ENCODE measurements at regions not wholly inside any gene's neighbourhood (a gene's known extent, or its start where the extent isn't known, plus 50 kb on each side); places are given as distances from the start of the nearest gene placed in this dataset.

DNA sequence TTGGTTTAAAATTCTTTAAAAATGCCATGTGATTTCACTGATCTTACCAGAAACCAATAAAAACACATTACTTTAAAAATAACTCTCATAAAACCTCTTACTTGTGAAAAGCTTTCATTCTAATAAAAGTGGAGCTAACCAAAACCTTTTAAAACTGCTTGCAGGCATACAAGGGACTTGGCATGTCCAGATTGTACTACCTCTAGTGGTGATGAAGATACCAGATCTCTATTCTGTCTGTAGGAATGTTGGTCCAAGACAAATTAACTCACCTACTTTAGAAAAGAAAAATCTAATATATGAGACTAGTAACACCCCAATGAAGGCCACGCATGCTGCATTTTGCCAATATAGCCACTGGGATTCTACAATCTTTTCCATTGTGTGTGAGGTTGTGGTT, 151.0 kb upstream of the SALL1 start:
- TF ChIP-seq, protein P1, sequence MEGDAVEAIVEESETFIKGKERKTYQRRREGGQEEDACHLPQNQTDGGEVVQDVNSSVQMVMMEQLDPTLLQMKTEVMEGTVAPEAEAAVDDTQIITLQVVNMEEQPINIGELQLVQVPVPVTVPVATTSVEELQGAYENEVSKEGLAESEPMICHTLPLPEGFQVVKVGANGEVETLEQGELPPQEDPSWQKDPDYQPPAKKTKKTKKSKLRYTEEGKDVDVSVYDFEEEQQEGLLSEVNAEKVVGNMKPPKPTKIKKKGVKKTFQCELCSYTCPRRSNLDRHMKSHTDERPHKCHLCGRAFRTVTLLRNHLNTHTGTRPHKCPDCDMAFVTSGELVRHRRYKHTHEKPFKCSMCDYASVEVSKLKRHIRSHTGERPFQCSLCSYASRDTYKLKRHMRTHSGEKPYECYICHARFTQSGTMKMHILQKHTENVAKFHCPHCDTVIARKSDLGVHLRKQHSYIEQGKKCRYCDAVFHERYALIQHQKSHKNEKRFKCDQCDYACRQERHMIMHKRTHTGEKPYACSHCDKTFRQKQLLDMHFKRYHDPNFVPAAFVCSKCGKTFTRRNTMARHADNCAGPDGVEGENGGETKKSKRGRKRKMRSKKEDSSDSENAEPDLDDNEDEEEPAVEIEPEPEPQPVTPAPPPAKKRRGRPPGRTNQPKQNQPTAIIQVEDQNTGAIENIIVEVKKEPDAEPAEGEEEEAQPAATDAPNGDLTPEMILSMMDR (IDR thresholded peaks at IDR 0.05; ENCODE audit: insufficient read depth, low read length) = no peak
- no peak for DNase-seq (ENCODE audit: low read depth)
- no peak overlapping the region for H3K4me3 ChIP-seq (ENCODE audit: low read depth, low read length)

DNA sequence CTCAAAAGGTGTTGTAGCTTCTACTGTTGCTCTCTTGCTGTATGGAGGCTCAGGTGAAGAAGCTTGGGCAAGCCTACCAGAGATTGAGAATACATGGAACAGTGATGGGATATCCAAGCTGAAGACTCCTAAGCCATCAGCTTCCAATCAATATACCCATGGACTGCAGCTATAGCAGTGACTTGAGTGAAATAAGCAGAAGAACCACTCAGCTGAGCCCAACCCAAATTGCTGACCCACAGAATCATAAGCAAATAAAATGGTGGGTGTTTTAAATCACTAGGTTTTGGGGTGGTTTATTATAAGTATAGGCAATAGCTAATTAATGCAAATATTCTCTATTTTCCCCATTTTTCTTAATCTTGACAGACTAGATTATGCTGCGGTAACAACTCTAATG, 147.7 kb upstream of the SALL1 start:
- TF ChIP-seq, protein P1 (IDR thresholded peaks at IDR 0.05; ENCODE audit: insufficient read depth, low read length) = no peak
- DNase-seq (ENCODE audit: low read depth) = no peak
- no peak overlapping the region for H3K4me3 ChIP-seq (ENCODE audit: low read depth, low read length)

DNA sequence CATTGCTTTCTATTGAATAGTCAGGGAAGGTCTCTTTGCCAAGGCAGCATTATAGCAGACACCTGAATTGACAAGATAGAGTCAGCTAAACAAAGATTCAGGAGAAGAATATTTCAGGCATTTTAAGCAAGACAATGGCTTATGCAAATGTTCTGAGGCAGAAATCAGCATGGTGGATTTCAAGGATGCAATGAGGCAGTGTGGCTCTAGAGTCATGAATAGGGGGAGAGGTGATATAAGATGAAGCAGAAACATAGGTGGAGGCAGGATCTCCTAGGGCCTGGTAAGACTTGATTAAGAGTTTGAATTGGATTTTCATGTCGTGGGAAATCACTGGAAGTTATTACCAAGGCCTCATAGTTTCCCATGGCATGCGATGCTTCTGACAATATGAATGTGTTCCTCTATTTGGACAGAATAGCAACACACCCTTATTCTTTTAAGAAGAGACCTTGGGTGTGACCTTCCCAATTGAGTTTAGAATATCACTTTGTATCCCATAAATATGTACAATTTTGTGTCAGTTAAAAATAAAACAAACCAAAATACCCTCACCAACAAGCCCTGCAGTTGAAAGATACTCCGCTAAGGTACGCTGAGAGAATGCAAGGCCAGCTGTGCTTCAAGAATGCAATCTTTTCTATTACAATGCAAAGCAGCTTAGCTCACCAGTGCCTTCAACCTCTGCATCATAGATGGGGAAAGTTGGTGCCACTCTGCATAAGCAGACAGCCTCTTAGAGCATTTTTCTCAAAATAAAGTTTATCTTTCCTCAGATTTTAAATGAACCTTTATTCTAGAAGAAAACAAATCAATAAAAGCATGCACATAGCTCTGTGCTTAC, 139.6 kb upstream of the SALL1 start:
- no peak for DNase-seq (ENCODE audit: low read depth)
- TF ChIP-seq, protein P1 (IDR thresholded peaks at IDR 0.05; ENCODE audit: insufficient read depth, low read length) = no peak
- no peak overlapping the region for H3K4me3 ChIP-seq (ENCODE audit: low read depth, low read length)

DNA sequence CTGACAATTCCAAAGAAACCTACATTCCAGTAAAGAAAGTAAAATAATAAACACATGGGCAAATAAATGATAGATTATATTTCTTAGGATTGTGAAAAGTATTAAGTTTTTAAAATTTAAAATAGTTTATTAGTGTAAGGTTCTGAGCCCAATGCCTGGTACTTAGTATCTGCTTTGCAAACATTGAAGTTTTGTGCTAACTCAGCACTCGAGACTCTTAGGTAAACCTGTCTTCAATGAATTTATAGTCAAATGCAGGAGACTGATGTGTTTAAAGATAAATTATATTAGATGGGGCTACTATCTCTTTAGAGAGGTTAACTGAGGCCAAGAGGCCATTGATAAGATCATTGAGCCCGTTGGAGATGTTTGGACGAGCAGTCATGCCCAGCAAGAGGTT, 138.3 kb upstream of the SALL1 start:
- no peak for DNase-seq (ENCODE audit: low read depth)

DNA sequence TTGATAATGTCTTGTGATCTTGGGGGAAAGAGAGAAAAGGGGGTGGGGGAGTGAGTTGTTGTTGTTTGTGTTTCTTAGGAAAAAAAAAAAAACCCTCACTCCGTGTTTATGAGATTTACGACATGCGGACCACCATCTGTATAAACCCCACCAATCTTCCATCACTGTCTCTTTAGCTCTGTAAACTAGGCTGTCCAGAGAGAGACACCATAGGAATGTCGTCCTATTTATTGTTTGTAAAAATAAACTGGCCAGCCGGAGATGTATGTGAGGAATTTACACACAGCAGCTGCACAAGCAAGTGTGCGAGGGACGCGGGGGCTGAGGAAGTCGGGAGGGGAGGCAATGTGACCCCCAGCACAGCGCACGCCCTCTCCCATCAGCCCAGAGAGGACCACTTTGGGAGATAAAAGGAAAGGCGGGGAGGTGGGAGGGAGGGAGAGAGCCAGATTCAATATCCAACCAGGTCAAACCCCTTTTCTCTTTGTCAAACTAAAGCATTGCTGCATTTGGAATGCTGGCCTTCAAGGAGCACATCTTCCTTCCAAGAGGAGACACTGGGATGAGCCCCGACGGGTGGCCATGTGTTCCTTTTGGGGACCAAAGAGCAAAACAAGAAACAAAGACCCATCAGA, 136.2 kb upstream of the SALL1 start:
- TF ChIP-seq, protein P1 (IDR thresholded peaks at IDR 0.05; ENCODE audit: insufficient read depth, low read length) = no peak
- DNase-seq (ENCODE audit: low read depth) = no peak
- no peak overlapping the region for H3K4me3 ChIP-seq (ENCODE audit: low read depth, low read length)

More for the DNA sequence above, 138.3 kb upstream of the SALL1 start:
- TF ChIP-seq, protein P1 (IDR thresholded peaks at IDR 0.05; ENCODE audit: insufficient read depth, low read length) = no peak
- no peak overlapping the region for H3K4me3 ChIP-seq (ENCODE audit: low read depth, low read length)

DNA sequence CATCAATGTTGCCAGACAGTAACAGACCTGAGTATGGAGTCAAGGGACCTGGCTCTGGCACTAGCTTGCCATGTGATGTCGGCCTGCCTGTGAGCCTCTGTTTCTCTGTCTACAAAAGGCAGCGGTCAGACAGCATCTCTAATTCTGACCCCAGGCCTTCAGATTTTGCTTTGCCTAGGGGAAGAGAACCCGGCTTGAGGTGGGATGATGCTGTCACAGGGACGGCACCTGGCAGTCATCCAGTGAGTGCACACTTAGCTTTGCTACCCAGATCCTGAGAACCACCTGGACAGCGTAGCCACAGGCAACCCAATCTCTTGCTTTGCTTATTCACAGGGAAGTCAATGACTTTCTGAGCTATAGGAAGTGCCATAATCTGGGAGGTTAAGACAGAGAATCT, 135.2 kb upstream of the SALL1 start:
- no peak for DNase-seq (ENCODE audit: low read depth)
- no peak overlapping the region for H3K4me3 ChIP-seq (ENCODE audit: low read depth, low read length)
- TF ChIP-seq, protein P1 (IDR thresholded peaks at IDR 0.05; ENCODE audit: insufficient read depth, low read length) = no peak

Measured in fibroblast of the aortic adventitia (primary cell).